Neural crest cell (in vitro differentiated cells): ENCODE measurements at regions not wholly inside any gene's neighbourhood (a gene's known extent, or its start where the extent isn't known, plus 50 kb on each side); places are given as distances from the start of the nearest gene placed in this dataset.
A peak's percentile ranks its signal among the peaks of the same experiment; 100 is the strongest.
"Not testable (repeated sequence)": the region's sequence is repeated elsewhere in the genome, so short reads cannot be mapped to it uniquely, and the experiment has no call there.

Experiments used
- DNase-seq: peaks from one replicate; pipeline ENCODE4 v3.0.0; 2021; ENCODE audit warnings: low read depth, mixed read lengths, low spot score
- H3K27ac Mint-ChIP-seq: one replicate; pipeline ENCODE4 v1.8.0; 2021; ENCODE audit warnings: mild to moderate bottlenecking, mixed read lengths; ENCODE audit not compliant: unreplicated experiment
- H3K27me3 Mint-ChIP-seq: 2 replicates; pipeline ENCODE4 v1.8.0; 2021; ENCODE audit warnings: low read depth, mild to moderate bottlenecking, mixed read lengths
- H3K36me3 Mint-ChIP-seq: 2 replicates; pipeline ENCODE4 v1.8.0; 2021; ENCODE audit warnings: low read depth, mild to moderate bottlenecking, mixed read lengths
- H3K4me1 Mint-ChIP-seq: 2 replicates; pipeline ENCODE4 v1.8.0; 2021; ENCODE audit warnings: mixed read lengths
- H3K4me3 Mint-ChIP-seq: one replicate; pipeline ENCODE4 v1.8.0; 2021; ENCODE audit warnings: mild to moderate bottlenecking, mixed read lengths
- H3K9me3 Mint-ChIP-seq: 2 replicates; pipeline ENCODE4 v1.8.0; 2021; ENCODE audit warnings: mixed read lengths
- CTCF ChIP-seq: fragments of 200-600 bp; sonication (generic); conservative IDR thresholded peaks from 2 replicates; pipeline ENCODE4 v1.5.0; 2021; ENCODE audit warnings: antibody characterized with exemption, mild to moderate bottlenecking

GRCh38 chr5:143524338-143524945 is 121.0 kb upstream of the NR3C1 start:
- Mint-ChIP-seq H3K4me1 (peaks cover 20% of the 10 kb centered on the region), H3K4me3 (no peak overlapping the region), H3K9me3 (peaks cover 2% of the 10 kb centered on the region), H3K27me3 (no peaks in the 10 kb centered on the region), H3K36me3 (no peaks in the 10 kb centered on the region), H3K27ac (no peak overlapping the region)
- no peak for TF ChIP-seq CTCF
- DNase-seq, result no peak

GRCh38 chr5:143521846-143522400 is 118.4 kb upstream of the NR3C1 start:
- TF ChIP-seq CTCF, result no peak

GRCh38 chr5:143521141-143521540 is 117.7 kb upstream of the NR3C1 start:
- Mint-ChIP-seq H3K4me1 (peaks cover 22% of the 10 kb centered on the region), H3K27ac (peak overlapping the region; percentile 30), H3K27me3 (no peaks in the 10 kb centered on the region), H3K4me3 (no peak overlapping the region), H3K36me3 (no peaks in the 10 kb centered on the region), H3K9me3 (peaks cover 2% of the 10 kb centered on the region)
- no peak for TF ChIP-seq CTCF
- DNase-seq, result no peak

More at GRCh38 chr5:143521846-143522400, 118.4 kb upstream of the NR3C1 start:
- H3K36me3 Mint-ChIP-seq, result no peaks in the 10 kb centered on the region
- DNase-seq, result no peak
- no peak overlapping the region for H3K27ac Mint-ChIP-seq
- no peaks in the 10 kb centered on the region for H3K27me3 Mint-ChIP-seq
- no peak overlapping the region for H3K4me3 Mint-ChIP-seq
- peaks cover 2% of the 10 kb centered on the region for H3K9me3 Mint-ChIP-seq
- H3K4me1 Mint-ChIP-seq, result peaks cover 20% of the 10 kb centered on the region

- not testable (repeated sequence) for H3K36me3 Mint-ChIP-seq, DNase-seq, H3K4me3 Mint-ChIP-seq, H3K27me3 Mint-ChIP-seq, H3K9me3 Mint-ChIP-seq, H3K27ac Mint-ChIP-seq
- H3K4me1 Mint-ChIP-seq, result peaks cover 25% of the 10 kb centered on the region
Measured at GRCh38 chr5:143519215-143519614, 115.7 kb upstream of the NR3C1 start.

- not testable (repeated sequence) for DNase-seq, H3K4me3 Mint-ChIP-seq, H3K27ac Mint-ChIP-seq, H3K36me3 Mint-ChIP-seq, H3K27me3 Mint-ChIP-seq, H3K9me3 Mint-ChIP-seq
- H3K4me1 Mint-ChIP-seq, result peaks cover 23% of the 10 kb centered on the region
Measured at GRCh38 chr5:143517824-143518223, 114.3 kb upstream of the NR3C1 start.

- DNase-seq, result no peak
- no peaks in the 10 kb centered on the region for H3K27me3 Mint-ChIP-seq
- no peak for TF ChIP-seq CTCF
- H3K9me3 Mint-ChIP-seq, result peaks cover 5% of the 10 kb centered on the region
- no peak overlapping the region for H3K4me3 Mint-ChIP-seq
- H3K4me1 Mint-ChIP-seq, result peaks cover 8% of the 10 kb centered on the region
- no peaks in the 10 kb centered on the region for H3K36me3 Mint-ChIP-seq
- H3K27ac Mint-ChIP-seq, result no peak overlapping the region
Measured at GRCh38 chr5:143516249-143516648, 112.8 kb upstream of the NR3C1 start.
